Thyroid gland (tissue), 4 donors: ENCODE measurements at regions not wholly inside any gene's neighbourhood (a gene's known extent, or its start where the extent isn't known, plus 50 kb on each side); places are given as distances from the start of the nearest gene placed in this dataset.

Experiments used
- POLR2A ChIP-seq, 2 donors: fragments of 450-650 bp; IDR thresholded peaks; one replicate each; pipeline ENCODE4 v1.6.1; 2017; ENCODE audit warnings: antibody characterized with exemption in 2 of 2, mild to moderate bottlenecking in 2 of 2, moderate library complexity in 1 of 2
- TF ChIP-seq, protein P1 (sequence below), 6 experiments: fragments of 200-600 bp in 3 of 6; fragments of 450-650 bp in 3 of 6; sonication (generic) in 3 of 6; IDR thresholded peaks; one replicate each; pipeline ENCODE4 v1.5.1; 2016 to 2019; ENCODE audit warnings: antibody characterized with exemption in 6 of 6, mild to moderate bottlenecking in 2 of 6, inconsistent platforms in 1 of 6, moderate library complexity in 1 of 6

DNA sequence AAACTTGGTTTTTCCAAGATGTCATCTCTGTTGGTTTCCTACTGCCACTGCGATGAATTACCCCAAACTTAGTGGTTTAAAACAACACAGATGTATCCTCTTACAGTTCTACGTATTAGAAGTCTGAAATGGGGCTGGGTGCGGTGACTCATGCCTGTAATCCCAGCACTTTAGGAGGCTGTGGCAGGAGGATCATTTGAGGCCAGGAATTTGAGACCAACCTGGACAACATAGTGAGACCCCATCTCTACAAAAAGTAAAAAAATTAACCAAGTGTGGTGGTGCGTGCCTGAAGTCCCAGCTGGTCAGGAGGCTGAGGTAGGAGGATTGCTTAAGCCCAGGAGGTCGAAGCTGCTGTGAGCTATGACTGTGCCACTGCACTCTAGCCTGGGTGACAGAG is 57.2 kb upstream of the GRHL3 start:
- no peak for TF ChIP-seq POLR2A (IDR thresholded peaks at IDR 0.05)
- TF ChIP-seq, protein P1, sequence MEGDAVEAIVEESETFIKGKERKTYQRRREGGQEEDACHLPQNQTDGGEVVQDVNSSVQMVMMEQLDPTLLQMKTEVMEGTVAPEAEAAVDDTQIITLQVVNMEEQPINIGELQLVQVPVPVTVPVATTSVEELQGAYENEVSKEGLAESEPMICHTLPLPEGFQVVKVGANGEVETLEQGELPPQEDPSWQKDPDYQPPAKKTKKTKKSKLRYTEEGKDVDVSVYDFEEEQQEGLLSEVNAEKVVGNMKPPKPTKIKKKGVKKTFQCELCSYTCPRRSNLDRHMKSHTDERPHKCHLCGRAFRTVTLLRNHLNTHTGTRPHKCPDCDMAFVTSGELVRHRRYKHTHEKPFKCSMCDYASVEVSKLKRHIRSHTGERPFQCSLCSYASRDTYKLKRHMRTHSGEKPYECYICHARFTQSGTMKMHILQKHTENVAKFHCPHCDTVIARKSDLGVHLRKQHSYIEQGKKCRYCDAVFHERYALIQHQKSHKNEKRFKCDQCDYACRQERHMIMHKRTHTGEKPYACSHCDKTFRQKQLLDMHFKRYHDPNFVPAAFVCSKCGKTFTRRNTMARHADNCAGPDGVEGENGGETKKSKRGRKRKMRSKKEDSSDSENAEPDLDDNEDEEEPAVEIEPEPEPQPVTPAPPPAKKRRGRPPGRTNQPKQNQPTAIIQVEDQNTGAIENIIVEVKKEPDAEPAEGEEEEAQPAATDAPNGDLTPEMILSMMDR (IDR thresholded peaks at IDR 0.05), result no peak
